HEK293 (cell line): ENCODE measurements at regions not wholly inside any gene's neighbourhood (a gene's known extent, or its start where the extent isn't known, plus 50 kb on each side); places are given as distances from the start of the nearest gene placed in this dataset.

ENCODE experiments used
- MYNN ChIP-seq: fragments of 450-650 bp; formaldehyde crosslinking; IDR thresholded peaks from 2 replicates; pipeline ENCODE4 v1.5.1; 2016; ENCODE audit warnings: missing biosample characterization, missing genetic modification characterization, borderline replicate concordance
- ZBTB20 ChIP-seq: fragments of 450-650 bp; formaldehyde crosslinking; IDR thresholded peaks from 2 replicates; pipeline ENCODE4 v1.5.1; 2016; ENCODE audit warnings: missing biosample characterization, missing genetic modification characterization
- ZNF214 ChIP-seq: fragments of 450-650 bp; formaldehyde crosslinking; IDR thresholded peaks from 2 replicates; pipeline ENCODE4 v1.5.1; 2017; ENCODE audit warnings: missing biosample characterization, mild to moderate bottlenecking, missing genetic modification characterization, borderline replicate concordance

DNA sequence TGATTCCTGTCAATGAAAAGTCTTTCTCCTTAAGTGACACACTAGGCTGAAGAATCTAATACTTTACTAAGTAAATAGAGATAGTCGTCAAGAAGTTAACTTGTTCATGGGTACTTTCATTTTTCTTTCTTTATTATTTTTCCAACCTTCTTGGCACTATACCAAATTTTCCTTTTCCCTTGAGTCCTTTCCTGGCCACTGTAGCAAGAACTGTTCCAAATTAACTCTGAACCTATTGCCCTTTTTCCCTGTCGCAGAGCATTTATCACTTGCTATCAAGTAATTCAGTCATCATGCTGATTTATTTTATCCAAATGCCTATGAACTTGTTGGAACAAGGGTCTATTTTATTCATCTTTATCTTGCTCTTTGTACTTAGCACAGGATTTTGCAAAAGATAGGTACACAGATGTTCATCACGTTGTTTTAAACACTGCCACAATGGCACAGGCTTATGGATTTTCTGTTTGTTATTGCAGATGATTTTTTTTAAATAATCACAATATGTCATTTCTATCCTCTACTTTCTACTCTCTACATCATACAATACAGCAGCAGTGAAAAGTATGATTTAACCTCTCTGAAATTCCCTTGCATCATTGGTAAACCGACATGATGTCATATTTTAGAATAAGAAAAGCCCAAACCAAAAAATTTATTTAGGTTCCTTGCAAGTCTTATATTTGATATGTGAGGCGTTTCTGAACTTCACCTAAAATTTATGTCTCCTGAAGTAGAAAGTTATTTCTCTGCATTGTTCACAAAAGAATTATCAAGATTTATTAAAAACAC is 2352.3 kb downstream of the PCDH7 start:
- TF ChIP-seq ZNF214 (tag by site-specific recombination) (no peak), ZBTB20 (tag by site-specific recombination) (no peak), MYNN (tag by site-specific recombination) (no peak)
